GM19035 (cell line): ENCODE measurements at regions not wholly inside any gene's neighbourhood (a gene's known extent, or its start where the extent isn't known, plus 50 kb on each side); places are given as distances from the start of the nearest gene placed in this dataset.

Experiments used
- ATAC-seq: cut with Tn5 transposase; IDR thresholded peaks from one replicate; pipeline ENCODE4 v1.9.1; 2021; ENCODE audit not compliant: unreplicated experiment

DNA sequence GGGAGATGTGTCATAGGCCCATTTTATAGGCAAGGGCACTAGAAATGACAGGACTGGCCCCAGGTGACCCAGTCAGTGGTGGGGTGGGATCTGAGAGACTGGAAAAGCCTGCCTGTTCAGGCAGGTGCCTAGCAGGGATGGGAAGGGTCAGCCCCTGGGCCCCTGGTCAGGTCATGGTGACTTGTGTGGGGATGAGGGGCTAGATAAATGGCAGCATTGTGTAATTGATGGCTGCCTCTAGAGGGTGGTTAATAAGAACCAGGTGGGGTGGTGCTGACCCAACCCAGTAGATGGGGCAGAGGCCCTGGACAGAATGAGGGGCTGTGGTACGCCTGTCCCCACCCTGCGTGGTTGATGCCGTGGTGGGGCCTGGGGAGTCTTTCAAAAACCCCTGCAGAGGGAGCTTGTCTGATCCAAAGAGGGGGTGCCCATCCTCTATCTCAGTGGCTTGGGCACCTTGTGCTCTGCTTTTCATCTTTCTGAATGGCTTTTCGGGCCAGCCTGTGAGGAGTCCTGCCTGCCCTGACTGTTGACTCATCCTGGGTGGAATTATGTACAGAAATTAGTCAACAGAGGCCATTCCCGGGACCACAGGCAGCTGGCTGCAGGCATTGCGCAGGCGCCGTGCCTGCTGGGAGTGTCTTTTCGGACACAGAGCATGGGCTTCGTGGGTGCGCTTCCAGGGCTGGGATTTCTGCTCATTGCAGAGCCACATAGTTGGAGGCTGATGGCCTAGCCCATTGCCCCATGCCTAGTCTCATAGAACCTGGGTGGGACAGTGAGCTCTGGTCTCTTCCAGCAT lies 93.6 kb upstream of the PITX1 start:
- no peak for ATAC-seq

DNA sequence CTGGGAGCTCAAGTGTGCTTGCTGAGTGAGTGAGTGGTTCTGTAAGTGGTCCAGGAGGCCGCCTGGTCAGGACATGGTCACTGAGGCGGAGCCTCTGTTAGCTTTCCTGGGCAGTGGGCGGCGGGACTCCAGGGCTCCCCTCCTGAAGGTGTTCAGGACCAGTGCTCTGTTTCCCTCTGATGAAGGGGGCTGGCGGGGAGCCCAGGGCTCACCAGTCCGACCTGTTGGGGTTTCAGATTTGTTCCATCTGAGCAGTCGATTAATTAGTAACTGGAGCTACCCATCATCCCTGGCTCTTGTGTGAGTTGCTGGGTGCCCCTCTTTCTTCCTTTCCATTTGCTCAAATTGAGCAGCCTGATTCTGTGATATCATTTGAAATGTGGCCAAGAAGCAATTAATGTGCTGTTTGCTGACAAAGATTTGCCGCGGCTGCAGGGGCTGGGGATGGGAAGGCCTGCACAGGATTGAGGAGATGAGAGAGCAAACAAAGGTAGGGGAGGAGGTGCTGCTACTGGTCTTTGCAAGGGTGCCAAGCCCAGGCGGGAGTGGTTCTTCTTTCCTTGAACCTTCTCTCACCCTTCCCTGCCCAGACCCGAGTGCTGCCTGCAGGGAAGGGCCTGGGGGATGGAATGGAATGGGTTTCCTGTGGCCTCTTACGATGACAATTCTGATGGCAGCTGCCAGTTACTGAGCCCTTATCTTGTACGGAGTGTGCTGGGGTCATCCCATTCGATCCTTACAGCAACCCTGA lies 92.8 kb upstream of the PITX1 start:
- ATAC-seq = no peak

DNA sequence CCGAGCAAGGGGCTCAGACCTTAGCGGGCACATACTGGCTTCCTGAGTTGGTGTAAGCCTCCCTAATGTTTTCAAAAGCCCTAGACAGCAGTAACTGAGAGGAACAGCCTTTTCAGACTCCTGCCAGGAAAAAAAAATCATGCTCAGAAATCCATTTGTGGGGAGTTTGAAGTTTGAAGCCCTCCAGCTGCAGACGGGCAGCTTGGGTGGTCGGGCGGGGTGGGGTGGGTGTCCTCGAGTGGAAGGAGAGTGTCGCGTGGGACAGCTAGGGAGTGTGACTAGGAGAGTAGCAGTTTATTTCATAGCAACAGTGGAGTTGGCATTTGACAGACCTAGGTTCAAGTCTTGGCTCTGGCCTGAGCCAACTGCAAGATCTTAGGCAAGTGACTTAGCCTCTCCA lies 90.7 kb upstream of the PITX1 start:
- no peak for ATAC-seq

DNA sequence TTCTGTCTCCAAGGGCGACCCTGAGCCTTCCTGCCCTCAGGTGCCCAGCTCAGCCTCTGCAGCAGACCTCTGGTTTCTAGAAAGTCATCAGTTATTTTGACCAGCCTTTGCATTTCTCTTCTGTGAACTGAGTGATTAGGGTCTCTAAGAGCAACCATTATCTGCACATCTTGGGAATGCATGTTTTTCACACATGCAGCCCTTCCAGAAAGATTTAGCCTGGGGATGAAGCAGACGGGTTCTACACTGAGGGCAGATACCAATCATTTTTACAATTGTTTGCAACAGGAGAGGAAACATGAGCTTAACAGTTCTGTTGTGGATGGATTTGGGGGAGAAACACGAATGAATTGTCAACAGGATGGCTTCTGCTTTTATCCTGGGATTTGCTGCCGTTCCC lies 90.1 kb upstream of the PITX1 start:
- no peak for ATAC-seq

DNA sequence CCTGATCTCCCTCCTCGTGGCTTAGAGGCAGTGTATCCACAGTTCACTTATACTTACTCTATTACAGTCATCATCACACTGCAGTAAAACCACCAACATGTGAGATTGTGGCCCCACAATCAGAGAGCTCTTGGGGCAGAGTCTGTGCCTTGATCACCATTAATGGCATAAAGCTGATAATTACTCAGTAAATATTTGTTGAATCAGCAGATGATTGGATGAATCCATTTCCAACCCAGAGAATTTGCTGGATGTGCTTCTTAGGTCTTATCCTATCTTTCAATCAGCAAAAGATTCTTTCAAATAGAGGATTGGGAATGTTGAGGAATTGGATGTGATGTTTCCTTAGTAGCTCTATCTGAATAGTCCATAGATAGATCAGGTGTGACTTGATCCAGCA lies 88.8 kb upstream of the PITX1 start:
- no peak for ATAC-seq

GRCh38 chr5:135120951-135121350 lies 86.9 kb upstream of the PITX1 start:
- ATAC-seq = no peak

DNA sequence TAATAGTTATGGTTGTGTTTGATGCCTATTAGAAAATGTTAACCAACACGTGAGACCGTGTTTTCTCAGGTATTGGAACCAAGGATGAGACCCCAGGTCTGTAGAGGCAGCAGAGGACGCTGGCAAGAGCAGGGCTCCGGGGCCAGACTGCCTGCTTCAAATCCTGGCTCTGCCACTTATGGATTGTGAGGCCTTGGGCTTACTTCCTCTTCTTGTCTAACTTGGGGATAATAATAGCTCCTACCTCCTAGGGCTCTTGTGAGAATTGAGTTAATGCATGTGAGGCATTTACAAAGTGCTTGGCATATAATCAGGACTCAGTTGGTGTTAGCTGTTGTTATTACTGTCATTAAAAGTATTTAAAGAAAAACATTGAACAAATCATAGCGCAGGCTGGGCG lies 85.5 kb upstream of the PITX1 start:
- no peak for ATAC-seq

DNA sequence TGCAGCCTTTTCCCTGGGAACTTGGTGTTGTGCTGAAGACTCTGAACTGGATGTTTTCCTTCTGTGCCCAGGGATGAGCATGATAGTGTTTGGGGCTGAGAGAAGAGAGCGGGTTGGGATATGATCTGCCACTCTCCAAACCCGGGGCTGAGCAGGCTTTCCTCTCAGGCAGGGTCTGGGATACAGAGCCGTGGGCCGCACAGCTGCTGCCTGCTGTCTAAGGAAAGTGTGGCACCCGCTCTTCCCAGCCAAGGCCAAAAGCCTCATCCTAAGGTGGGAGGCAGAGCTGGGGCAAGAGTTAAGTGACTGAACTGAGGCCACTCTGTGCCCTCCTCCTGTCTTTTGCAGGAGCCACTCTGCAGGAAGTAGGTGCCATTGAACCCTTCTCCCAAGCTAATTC lies 83.6 kb upstream of the PITX1 start:
- ATAC-seq = no peak

DNA sequence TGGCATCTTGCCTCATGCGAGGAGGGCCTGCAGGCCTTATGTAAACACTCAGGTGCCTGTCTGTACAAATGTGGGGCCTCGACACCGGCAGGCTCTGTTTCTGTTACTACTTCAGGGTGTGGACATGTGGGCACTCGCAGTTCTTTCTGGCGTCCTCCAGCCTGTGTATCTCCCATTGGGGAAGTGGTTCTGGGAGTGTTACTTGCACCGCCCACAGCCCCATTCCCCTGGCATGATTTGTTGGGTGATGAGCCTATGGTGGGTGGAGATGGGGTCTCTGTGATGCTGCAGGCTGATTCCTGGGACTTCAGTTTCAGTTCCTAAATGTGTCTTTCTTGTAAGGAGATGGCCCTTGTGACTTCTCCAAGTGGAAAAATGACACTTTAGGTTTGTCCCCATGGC lies 82.1 kb upstream of the PITX1 start:
- ATAC-seq = no peak

GRCh38 chr5:135115591-135115990 lies 81.6 kb upstream of the PITX1 start:
- ATAC-seq = no peak

GRCh38 chr5:135114759-135115158 lies 80.7 kb upstream of the PITX1 start:
- no peak for ATAC-seq

- no peak for ATAC-seq
Measured at GRCh38 chr5:135112008-135112725, 78.1 kb upstream of the PITX1 start.

DNA sequence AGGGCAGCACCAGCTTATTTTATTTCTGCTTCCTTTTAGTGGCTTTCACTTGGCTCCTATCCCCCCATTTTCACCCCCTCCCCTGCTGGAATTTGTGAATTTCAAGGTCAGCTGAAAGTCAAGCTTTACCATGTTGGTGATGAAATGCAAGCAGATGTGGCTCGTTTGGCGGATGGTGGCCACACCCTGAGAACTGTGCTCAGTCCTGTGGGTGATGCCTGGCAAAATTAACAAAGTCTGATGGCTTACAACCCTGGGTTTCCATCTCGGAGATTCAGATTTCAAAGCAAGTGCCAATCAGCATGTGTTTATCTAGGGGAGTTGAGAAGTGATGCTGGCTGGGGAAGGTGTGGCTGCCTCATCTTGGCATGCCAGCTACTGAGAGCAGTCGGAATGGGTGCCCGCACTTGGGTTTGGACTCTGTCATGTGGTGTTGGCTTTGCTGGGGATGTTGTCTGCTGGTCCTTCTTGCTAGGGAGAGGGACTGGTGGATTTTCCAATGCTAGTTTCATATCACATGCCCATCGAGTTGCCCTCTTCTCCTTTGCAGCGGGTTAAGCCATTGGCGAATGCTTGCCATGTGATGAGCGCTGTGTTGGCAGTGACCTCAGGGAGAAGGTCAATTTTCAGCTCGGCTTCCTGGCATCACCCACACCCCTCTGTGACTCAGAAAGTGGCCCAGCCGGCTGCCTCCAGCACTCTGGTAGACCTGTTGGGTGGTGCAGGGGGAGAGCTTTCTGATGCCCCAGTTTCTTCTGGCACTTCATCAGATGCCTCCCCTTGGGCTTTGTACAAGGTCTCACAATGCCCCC lies 77.0 kb upstream of the PITX1 start:
- ATAC-seq = no peak

DNA sequence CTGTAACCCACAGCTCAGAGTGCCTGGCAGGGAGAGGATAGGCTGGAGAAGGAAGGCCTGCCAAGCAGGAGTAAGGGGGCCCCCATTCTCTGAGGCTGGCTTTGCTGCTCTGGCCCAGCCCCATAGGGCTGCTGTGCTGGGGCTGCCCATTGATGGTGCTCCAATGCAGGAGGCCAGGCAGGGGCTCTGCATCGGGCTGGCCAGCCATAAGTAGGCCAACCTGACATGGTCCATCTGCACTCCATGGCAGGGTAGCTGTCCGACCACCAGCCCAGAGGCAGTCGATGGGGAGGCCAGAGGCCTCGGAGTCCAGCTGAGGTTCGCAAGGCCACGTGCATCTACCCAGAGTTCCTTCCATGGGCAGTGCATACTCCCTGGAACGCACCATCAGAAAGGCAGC lies 75.0 kb upstream of the PITX1 start:
- ATAC-seq = no peak

GRCh38 chr5:135108569-135108968 lies 74.5 kb upstream of the PITX1 start:
- ATAC-seq = no peak

DNA sequence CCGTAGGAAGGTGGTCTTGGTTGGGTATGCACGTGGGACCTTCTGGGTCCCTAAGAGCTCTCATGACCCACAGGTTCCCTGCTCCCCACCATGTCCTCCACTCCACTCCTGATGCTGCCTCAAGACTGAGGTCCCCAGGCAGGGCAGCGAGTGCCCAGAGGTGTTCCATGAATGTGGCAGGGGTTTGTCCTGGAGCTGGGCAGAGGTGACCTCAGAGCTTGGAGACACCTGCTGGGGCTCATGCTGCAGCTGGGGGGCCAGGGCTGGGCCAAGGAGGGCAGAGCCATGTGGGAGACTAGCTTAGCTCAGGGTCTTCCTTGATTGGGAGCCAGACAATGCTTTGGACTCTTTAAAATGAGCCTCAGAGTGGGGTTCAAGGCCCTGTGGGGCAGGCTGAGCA lies 74.0 kb upstream of the PITX1 start:
- no peak for ATAC-seq

DNA sequence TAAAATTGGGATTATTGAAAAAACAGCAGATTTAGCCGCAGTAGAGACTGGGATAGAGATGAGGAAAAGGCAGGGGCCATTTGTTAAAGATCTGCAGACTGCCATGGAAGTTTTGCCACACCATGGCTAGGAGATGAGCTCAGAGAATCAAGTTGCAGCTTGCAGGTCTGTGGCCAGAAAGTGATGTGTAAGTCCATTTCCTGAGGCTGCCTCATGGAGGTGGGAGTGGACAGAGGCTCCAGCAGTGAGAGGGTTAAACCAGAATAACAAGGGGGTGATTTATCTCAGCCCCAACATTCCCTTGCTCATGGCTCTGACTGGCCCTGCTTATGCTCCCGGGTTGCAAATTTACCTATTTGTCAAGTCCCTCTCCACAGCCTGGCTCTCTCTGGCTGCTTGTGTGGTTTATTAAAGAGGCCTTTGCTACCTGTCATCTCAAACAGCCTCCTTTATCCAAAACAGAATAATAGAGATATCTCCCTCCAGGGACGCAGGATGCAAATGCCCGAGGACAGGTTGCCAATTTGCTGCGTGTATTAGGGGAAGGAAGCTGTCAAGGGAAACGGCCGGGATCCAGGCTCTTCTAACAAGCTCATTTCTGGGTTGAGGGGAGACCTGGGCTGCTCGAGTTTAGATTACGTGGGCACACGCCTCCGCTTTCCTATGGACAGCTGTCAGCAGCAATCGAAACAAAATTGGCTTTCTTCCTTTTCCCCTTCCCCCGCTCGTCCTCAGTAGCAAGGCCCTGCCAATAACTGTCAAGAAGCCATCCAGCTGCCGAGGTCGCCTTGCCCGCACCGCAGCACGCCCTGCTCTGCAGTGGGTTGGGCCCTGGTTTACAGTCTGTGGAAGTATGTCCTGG lies 72.8 kb upstream of the PITX1 start:
- ATAC-seq = no peak

- ATAC-seq = no peak
Measured at GRCh38 chr5:135106136-135106535, 72.1 kb upstream of the PITX1 start.

DNA sequence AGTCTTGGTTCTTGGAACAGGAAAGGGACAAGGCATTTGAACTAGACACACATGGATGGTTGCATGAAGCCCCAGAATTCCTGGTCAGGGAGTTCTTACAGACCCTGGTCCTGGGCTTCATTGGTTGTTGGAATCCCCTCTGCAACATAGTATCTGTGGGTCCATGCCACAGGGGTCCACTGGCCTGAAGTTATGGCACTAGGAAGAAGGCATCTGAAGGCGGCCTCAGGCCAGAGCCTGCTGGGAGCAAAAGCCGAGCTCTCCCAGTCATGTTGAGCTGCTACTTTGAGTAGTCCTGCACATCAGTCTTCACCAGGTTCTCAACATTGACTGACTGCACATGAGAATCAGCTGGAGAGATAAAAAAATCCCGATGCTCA lies 71.1 kb upstream of the PITX1 start:
- no peak for ATAC-seq

DNA sequence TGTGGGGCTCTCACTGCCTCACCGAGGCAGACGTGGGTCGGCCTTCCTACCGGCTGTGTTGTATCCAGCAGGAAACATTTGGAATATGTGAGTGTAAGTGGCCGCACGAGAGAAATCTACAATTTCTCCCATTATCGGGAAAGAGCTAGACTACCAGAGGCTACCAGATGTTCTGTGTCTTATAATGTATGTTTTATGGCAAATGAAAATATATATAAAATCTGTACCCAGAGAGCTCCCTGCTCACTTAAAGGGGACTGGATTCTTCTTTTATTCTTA lies 69.5 kb upstream of the PITX1 start:
- no peak for ATAC-seq
